Mesothelial cell of epicardium (in vitro differentiated cells): ENCODE measurements at regions not wholly inside any gene's neighbourhood (a gene's known extent, or its start where the extent isn't known, plus 50 kb on each side); places are given as distances from the start of the nearest gene placed in this dataset.

Experiments used
- DNase-seq, 2 experiments: peaks; one replicate each; pipeline ENCODE4 v3.0.0; 2021; ENCODE audit warnings: low spot score in 2 of 2; ENCODE audit not compliant: unreplicated experiment in 2 of 2
- H3K27ac Mint-ChIP-seq: 2 replicates; pipeline ENCODE4 v1.8.0; 2021; ENCODE audit warnings: mixed read lengths
- H3K27me3 Mint-ChIP-seq: 2 replicates; pipeline ENCODE4 v1.8.0; 2021; ENCODE audit warnings: low read depth, mixed read lengths
- H3K36me3 Mint-ChIP-seq: 2 replicates; pipeline ENCODE4 v1.8.0; 2021; ENCODE audit warnings: mixed read lengths
- H3K4me1 Mint-ChIP-seq: 2 replicates; pipeline ENCODE4 v1.8.0; 2021; ENCODE audit warnings: mixed read lengths
- H3K4me3 Mint-ChIP-seq: 2 replicates; pipeline ENCODE4 v1.8.0; 2021; ENCODE audit warnings: mild to moderate bottlenecking, moderate library complexity, mixed read lengths
- H3K9me3 Mint-ChIP-seq: 2 replicates; pipeline ENCODE4 v1.8.0; 2021; ENCODE audit warnings: mixed read lengths
- CTCF ChIP-seq: fragments of 200-600 bp; sonication (generic); IDR thresholded peaks from one replicate; pipeline ENCODE4 v1.5.0; 2021; ENCODE audit warnings: antibody characterized with exemption; ENCODE audit not compliant: unreplicated experiment

DNA sequence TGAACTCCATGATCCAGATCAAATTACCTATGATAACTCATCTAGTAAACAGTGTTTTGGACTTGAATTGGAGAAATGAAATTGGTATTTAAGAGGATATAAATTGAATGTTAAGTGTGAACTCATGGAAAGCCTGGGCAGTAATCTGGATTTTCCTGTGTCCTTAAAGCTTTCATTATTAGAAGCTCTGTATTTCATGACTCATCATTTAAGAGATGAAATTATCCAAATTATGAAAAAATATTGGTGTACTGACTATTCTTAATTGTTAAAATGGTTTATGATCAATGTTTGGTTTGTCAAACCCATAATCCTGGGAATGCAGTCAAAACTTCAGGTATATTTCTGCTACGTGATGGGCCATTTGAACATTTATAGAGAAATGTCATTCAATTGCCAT, 332.2 kb upstream of the ST6GAL2 start:
- Mint-ChIP-seq H3K4me3 (no peak overlapping the region), H3K27me3 (peaks cover 3% of the 10 kb centered on the region)
- no peak for TF ChIP-seq CTCF

DNA sequence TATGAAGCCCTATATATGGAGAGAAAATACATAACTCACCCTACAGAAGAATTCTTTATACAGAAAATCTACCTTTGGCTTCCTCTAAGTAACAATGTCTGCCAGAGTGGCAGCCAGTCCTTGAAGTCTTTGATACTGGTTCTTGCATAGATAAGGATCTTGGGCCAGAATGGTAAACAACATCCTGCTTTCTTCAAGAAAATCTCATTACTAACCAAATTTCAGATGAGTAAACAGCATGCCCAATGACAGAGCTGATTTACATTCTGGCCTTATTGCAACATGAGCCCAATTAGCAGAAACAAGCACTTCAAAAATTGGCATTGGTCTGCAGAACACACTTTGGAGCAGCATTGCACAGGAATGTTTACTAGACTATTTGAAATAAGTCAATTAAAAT, 336.5 kb upstream of the ST6GAL2 start:
- Mint-ChIP-seq H3K4me1 (no peaks in the 10 kb centered on the region), H3K4me3 (no peak overlapping the region), H3K36me3 (no peaks in the 10 kb centered on the region), H3K27ac (no peak overlapping the region), H3K27me3 (no peaks in the 10 kb centered on the region), H3K9me3 (peaks cover 5% of the 10 kb centered on the region)
- TF ChIP-seq CTCF = no peak
- no peak for DNase-seq

More for the DNA sequence above, 332.2 kb upstream of the ST6GAL2 start:
- H3K9me3 Mint-ChIP-seq = no peaks in the 10 kb centered on the region
- DNase-seq = no peak
- no peaks in the 10 kb centered on the region for H3K36me3 Mint-ChIP-seq
- no peak overlapping the region for H3K27ac Mint-ChIP-seq
- H3K4me1 Mint-ChIP-seq = no peaks in the 10 kb centered on the region

GRCh38 chr2:107235491-107236254, 349.7 kb upstream of the ST6GAL2 start:
- peaks cover 17% of the 10 kb centered on the region for H3K9me3 Mint-ChIP-seq
- peaks cover 3% of the 10 kb centered on the region for H3K4me1 Mint-ChIP-seq
- TF ChIP-seq CTCF = no peak
- no peak overlapping the region for H3K4me3 Mint-ChIP-seq
- DNase-seq = no peak
- no peaks in the 10 kb centered on the region for H3K36me3 Mint-ChIP-seq
- H3K27me3 Mint-ChIP-seq = no peaks in the 10 kb centered on the region
- no peak overlapping the region for H3K27ac Mint-ChIP-seq

GRCh38 chr2:107242811-107243210, 356.8 kb upstream of the ST6GAL2 start:
- H3K4me3 Mint-ChIP-seq = no peak overlapping the region
- no peaks in the 10 kb centered on the region for H3K9me3 Mint-ChIP-seq
- no peak for TF ChIP-seq CTCF
- H3K27me3 Mint-ChIP-seq = no peaks in the 10 kb centered on the region
- H3K4me1 Mint-ChIP-seq = peaks cover 3% of the 10 kb centered on the region
- no peaks in the 10 kb centered on the region for H3K36me3 Mint-ChIP-seq
- DNase-seq = no peak
- H3K27ac Mint-ChIP-seq = no peak overlapping the region

GRCh38 chr2:107248932-107249331, 363.0 kb upstream of the ST6GAL2 start:
- Mint-ChIP-seq H3K4me1 (peaks cover 3% of the 10 kb centered on the region), H3K27ac (no peak overlapping the region), H3K9me3 (peaks cover 20% of the 10 kb centered on the region), H3K27me3 (no peaks in the 10 kb centered on the region), H3K36me3 (no peaks in the 10 kb centered on the region), H3K4me3 (no peak overlapping the region)
- TF ChIP-seq CTCF = no peak
- no peak for DNase-seq
